ENCODE measurements at regions not wholly inside any gene's neighbourhood (a gene's known extent, or its start where the extent isn't known, plus 50 kb on each side); places are given as distances from the start of the nearest gene placed in this dataset.

GRCh38 chr13:75132701-75133695 is 349.0 kb downstream of the TBC1D4 start (continued):
- TF ChIP-seq ATF2 (IDR thresholded peaks at IDR 0.05; ENCODE audit: low read length) (no peak), CHD7 (IDR thresholded peaks at IDR 0.05; ENCODE audit: insufficient replicate concordance, low read length) (no peak), E2F6 (IDR thresholded peaks at IDR 0.05) (no peak), POLR2AphosphoS5 (IDR thresholded peaks at IDR 0.05; ENCODE audit: low read depth, low read length) (peak; percentile 67; the same call in 1 of the 2 replicates), SIN3A (conservative IDR thresholded peaks at IDR 0.05 in 1 of 2, IDR thresholded peaks at IDR 0.05 in 1 of 2; ENCODE audit: low read depth in 1 of 2, low read length in 2 of 2) (no peak), BCL11A (IDR thresholded peaks at IDR 0.05; ENCODE audit: low read depth in 2 of 2, low read length in 2 of 2) (no peak)
